Gastroesophageal sphincter (tissue), 3 donors: ENCODE measurements at regions not wholly inside any gene's neighbourhood (a gene's known extent, or its start where the extent isn't known, plus 50 kb on each side); places are given as distances from the start of the nearest gene placed in this dataset.

Source experiments
- POLR2A ChIP-seq, 2 donors: fragments of 450-650 bp; IDR thresholded peaks; one replicate each; pipeline ENCODE4 v1.6.1; 2017; ENCODE audit warnings: antibody characterized with exemption in 2 of 2, mild to moderate bottlenecking in 2 of 2, moderate library complexity in 1 of 2
- POLR2AphosphoS5 ChIP-seq: sonication (generic); formaldehyde crosslinking; IDR thresholded peaks from one replicate; pipeline ENCODE4 v1.6.1; 2017; ENCODE audit warnings: antibody characterized with exemption
- TF ChIP-seq, protein P1 (sequence below), 4 experiments: fragments of 200-600 bp in 2 of 4; fragments of 450-650 bp in 2 of 4; sonication (generic) in 1 of 4; IDR thresholded peaks; one replicate each; pipeline ENCODE4 v1.5.1; 2017 to 2019; ENCODE audit warnings: antibody characterized with exemption in 4 of 4, mild to moderate bottlenecking in 2 of 4, moderate library complexity in 2 of 4

DNA sequence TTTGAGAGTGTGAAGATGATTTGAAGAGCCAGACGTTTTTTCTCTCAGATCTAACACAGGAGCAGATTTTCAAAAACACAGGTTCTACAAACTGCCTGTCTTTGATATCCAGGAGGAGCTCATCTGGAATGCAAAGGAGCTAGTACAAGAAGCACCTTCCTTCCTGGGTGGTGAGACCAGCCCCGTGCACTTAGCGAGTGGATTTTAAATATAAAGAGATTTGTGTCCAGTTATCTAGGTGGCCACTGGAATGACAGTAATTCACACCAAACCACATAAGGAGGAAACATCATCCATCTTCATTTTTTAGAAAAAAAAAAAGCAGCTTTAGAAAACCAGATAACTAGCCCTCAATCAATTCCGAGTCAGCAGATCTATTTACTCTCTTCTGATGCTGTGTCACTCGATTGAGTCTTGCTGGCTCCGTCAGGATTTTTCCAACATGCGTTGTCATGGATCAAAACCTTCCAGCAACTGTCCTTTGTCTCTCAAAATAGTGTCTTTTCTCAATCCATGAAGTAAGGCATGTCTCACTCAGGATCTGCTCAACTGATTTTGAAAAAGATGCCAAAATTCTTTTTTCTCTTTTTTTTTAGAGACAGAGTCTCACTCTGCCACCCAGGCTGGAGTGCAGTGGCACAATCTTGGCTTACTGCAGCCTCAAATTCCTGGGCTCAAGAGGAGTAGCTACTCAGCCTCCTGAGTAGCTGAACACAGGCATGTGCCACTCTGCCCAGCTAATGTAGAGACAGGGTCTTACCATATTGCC, 451.2 kb upstream of the PSMD7 start:
- no peak for TF ChIP-seq POLR2AphosphoS5
- TF ChIP-seq, protein P1, sequence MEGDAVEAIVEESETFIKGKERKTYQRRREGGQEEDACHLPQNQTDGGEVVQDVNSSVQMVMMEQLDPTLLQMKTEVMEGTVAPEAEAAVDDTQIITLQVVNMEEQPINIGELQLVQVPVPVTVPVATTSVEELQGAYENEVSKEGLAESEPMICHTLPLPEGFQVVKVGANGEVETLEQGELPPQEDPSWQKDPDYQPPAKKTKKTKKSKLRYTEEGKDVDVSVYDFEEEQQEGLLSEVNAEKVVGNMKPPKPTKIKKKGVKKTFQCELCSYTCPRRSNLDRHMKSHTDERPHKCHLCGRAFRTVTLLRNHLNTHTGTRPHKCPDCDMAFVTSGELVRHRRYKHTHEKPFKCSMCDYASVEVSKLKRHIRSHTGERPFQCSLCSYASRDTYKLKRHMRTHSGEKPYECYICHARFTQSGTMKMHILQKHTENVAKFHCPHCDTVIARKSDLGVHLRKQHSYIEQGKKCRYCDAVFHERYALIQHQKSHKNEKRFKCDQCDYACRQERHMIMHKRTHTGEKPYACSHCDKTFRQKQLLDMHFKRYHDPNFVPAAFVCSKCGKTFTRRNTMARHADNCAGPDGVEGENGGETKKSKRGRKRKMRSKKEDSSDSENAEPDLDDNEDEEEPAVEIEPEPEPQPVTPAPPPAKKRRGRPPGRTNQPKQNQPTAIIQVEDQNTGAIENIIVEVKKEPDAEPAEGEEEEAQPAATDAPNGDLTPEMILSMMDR (IDR thresholded peaks at IDR 0.05): no peak
- TF ChIP-seq POLR2A (IDR thresholded peaks at IDR 0.05): no peak
